MCF 10A (cell line): ENCODE measurements at regions not wholly inside any gene's neighbourhood (a gene's known extent, or its start where the extent isn't known, plus 50 kb on each side); places are given as distances from the start of the nearest gene placed in this dataset.
"Not testable (repeated sequence)": the region's sequence is repeated elsewhere in the genome, so short reads cannot be mapped to it uniquely, and the experiment has no call there.

Experiments
- BruUV-seq: library from RNA; stranded (reverse); fragments of 400-500 nt; replicated peaks from 2 replicates; lab custom pipeline; 2021; lab: Mats Ljungman, UMichigan
- CTCF ChIA-PET: fragments of 300-600 bp; sonication (Branson Sonifier 250); formaldehyde crosslinking; extraction: SDS; loops from one replicate; lab custom pipeline; 2021; ENCODE audit warnings: antibody characterized with exemption, inconsistent platforms; lab: Yijun Ruan, JAX
- POLR2A ChIA-PET: fragments of 300-600, 350-650 bp; sonication (Branson Sonifier 250); formaldehyde crosslinking; extraction: SDS; loops from one replicate; lab custom pipeline; 2020; ENCODE audit warnings: antibody characterized with exemption, inconsistent platforms; lab: Yijun Ruan, JAX
- DNase-seq: peaks from one replicate; pipeline ENCODE4 v3.0.0-alpha.2; 2018; ENCODE audit not compliant: unreplicated experiment
- H3K27ac Mint-ChIP-seq: one replicate; pipeline ENCODE4 v1.8.0; 2022; ENCODE audit warnings: mild to moderate bottlenecking, low read depth, mixed read lengths; ENCODE audit not compliant: unreplicated experiment
- H3K27me3 Mint-ChIP-seq: one replicate; pipeline ENCODE4 v1.8.0; 2022; ENCODE audit warnings: mixed read lengths; ENCODE audit not compliant: insufficient read depth, unreplicated experiment
- H3K36me3 Mint-ChIP-seq: one replicate; pipeline ENCODE4 v1.8.0; 2022; ENCODE audit warnings: mild to moderate bottlenecking, moderate library complexity, mixed read lengths; ENCODE audit not compliant: insufficient read depth, unreplicated experiment
- H3K4me1 Mint-ChIP-seq: one replicate; pipeline ENCODE4 v1.8.0; 2022; ENCODE audit warnings: mixed read lengths; ENCODE audit not compliant: insufficient read depth, unreplicated experiment
- H3K4me3 Mint-ChIP-seq: one replicate; pipeline ENCODE4 v1.8.0; 2022; ENCODE audit warnings: mild to moderate bottlenecking, moderate library complexity, mixed read lengths; ENCODE audit not compliant: unreplicated experiment
- H3K9me3 Mint-ChIP-seq: one replicate; pipeline ENCODE4 v1.8.0; 2022; ENCODE audit warnings: mixed read lengths; ENCODE audit not compliant: unreplicated experiment
- intact Hi-C: fragments of 100-400 bp; cut with micrococcal nuclease; formaldehyde crosslinking; loops from 2 replicates; pipeline ENCODE4 v1.14.1; 2022
- TF ChIP-seq, protein P1 (sequence below): fragments of 200-600 bp; IDR thresholded peaks from one replicate; pipeline ENCODE4 v1.8.0; 2022; ENCODE audit warnings: antibody characterized with exemption, mild to moderate bottlenecking; ENCODE audit not compliant: unreplicated experiment

DNA sequence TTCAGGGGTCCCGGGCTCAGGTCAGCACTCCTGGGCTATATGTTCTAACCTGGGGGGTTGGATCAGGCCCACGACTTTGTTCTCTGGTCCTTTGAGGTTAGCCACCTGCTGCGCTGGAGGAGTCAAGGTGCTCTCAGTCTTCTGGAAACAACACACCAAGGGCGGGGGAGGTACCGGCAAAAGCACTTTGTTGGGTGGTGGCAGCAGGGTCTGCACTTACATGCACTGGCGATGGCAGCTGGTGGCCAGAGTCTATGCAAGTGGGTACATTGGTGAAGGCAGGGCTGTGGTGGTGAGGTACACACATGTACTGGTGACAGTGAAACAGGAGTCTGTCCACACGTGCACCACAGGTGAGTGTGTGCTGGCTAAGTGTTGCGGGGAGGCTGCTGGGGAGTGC is 194.2 kb upstream of the MAGI2 start:
- H3K27me3 Mint-ChIP-seq: peaks cover 94% of the 10 kb centered on the region
- DNase-seq: no peak
- no peak overlapping the region for H3K27ac Mint-ChIP-seq
- H3K4me1 Mint-ChIP-seq: no peaks in the 10 kb centered on the region
- ChIA-PET POLR2A (no interaction called here), CTCF (no interaction called here)
- H3K4me3 Mint-ChIP-seq: no peak overlapping the region
- no peaks in the 10 kb centered on the region for H3K36me3 Mint-ChIP-seq
- TF ChIP-seq, protein P1, sequence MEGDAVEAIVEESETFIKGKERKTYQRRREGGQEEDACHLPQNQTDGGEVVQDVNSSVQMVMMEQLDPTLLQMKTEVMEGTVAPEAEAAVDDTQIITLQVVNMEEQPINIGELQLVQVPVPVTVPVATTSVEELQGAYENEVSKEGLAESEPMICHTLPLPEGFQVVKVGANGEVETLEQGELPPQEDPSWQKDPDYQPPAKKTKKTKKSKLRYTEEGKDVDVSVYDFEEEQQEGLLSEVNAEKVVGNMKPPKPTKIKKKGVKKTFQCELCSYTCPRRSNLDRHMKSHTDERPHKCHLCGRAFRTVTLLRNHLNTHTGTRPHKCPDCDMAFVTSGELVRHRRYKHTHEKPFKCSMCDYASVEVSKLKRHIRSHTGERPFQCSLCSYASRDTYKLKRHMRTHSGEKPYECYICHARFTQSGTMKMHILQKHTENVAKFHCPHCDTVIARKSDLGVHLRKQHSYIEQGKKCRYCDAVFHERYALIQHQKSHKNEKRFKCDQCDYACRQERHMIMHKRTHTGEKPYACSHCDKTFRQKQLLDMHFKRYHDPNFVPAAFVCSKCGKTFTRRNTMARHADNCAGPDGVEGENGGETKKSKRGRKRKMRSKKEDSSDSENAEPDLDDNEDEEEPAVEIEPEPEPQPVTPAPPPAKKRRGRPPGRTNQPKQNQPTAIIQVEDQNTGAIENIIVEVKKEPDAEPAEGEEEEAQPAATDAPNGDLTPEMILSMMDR: no peak
- no TSS peak for BruUV-seq
- H3K9me3 Mint-ChIP-seq: no peaks in the 10 kb centered on the region
- intact Hi-C loops: no loop called here

GRCh38 chr7:79646278-79646677 is 192.8 kb upstream of the MAGI2 start:
- intact Hi-C loops: no loop called here
- no TSS peak for BruUV-seq
- POLR2A ChIA-PET: no interaction called here
- Mint-ChIP-seq H3K4me3 (no peak overlapping the region), H3K4me1 (no peaks in the 10 kb centered on the region), H3K9me3 (no peaks in the 10 kb centered on the region), H3K27me3 (peaks cover 94% of the 10 kb centered on the region), H3K27ac (no peak overlapping the region), H3K36me3 (no peaks in the 10 kb centered on the region)
- TF ChIP-seq, protein P1: no peak
- no peak for DNase-seq
- CTCF ChIA-PET: no interaction called here

DNA sequence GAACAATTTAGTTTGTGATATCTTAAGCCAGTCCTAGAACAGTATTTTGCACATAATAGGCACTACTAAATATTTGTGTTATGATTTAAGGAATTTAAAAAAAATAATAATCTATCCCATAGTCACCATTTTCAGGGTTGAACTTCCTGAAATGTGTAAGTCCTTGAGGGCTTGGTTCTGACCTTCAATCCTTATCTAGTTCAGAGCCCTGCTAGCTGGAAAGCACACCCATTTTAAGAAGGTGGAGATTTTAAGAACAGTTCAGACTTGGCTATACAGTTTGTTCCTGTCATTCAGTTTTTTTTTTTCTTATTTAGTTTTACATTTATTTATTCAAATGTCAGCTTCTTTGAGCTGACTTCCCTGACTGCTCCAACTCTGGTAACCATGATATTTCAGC is 183.4 kb upstream of the MAGI2 start:
- BruUV-seq: no TSS peak
- ChIA-PET POLR2A (no interaction called here), CTCF (no interaction called here)
- DNase-seq: no peak
- no peaks in the 10 kb centered on the region for H3K36me3 Mint-ChIP-seq
- H3K27me3 Mint-ChIP-seq: peaks cover 74% of the 10 kb centered on the region
- no peak overlapping the region for H3K4me3 Mint-ChIP-seq
- no peak overlapping the region for H3K27ac Mint-ChIP-seq
- intact Hi-C loops: no loop called here
- TF ChIP-seq, protein P1: no peak
- no peaks in the 10 kb centered on the region for H3K4me1 Mint-ChIP-seq
- H3K9me3 Mint-ChIP-seq: no peaks in the 10 kb centered on the region

GRCh38 chr7:79625921-79626320 is 172.5 kb upstream of the MAGI2 start:
- intact Hi-C loops, DNase-seq, BruUV-seq, H3K9me3 Mint-ChIP-seq, H3K4me3 Mint-ChIP-seq, POLR2A ChIA-PET, CTCF ChIA-PET, H3K27ac Mint-ChIP-seq, H3K36me3 Mint-ChIP-seq, H3K4me1 Mint-ChIP-seq: not testable (repeated sequence)
- peaks cover 31% of the 10 kb centered on the region for H3K27me3 Mint-ChIP-seq

DNA sequence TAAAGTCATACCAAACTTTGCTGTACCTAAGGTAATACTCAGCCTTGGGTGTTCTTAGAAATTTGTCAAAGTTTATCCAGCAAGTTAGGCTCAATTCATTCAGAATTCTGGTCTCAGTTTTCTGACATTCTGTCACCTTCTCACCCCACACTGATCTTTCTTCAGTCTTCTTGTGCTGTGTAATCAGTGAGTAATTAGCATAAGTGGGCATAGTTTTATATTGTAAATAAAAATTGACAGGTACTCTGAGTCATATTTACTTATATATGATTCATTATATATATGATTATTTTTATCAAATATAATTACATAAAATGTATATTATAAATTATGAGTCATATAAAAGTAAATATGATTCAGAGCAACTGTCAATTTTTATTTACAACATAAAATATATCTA is 170.9 kb upstream of the MAGI2 start:
- H3K27me3 Mint-ChIP-seq: peaks cover 32% of the 10 kb centered on the region
- ChIA-PET CTCF (no interaction called here), POLR2A (no interaction called here)
- intact Hi-C loops: no loop called here
- no peak overlapping the region for H3K4me3 Mint-ChIP-seq
- TF ChIP-seq, protein P1: no peak
- H3K9me3 Mint-ChIP-seq: no peaks in the 10 kb centered on the region
- BruUV-seq: no TSS peak
- H3K27ac Mint-ChIP-seq: no peak overlapping the region
- no peaks in the 10 kb centered on the region for H3K36me3 Mint-ChIP-seq
- H3K4me1 Mint-ChIP-seq: no peaks in the 10 kb centered on the region
- DNase-seq: no peak
